ENCODE measurements at regions not wholly inside any gene's neighbourhood (a gene's known extent, or its start where the extent isn't known, plus 50 kb on each side); places are given as distances from the start of the nearest gene placed in this dataset.

DNA sequence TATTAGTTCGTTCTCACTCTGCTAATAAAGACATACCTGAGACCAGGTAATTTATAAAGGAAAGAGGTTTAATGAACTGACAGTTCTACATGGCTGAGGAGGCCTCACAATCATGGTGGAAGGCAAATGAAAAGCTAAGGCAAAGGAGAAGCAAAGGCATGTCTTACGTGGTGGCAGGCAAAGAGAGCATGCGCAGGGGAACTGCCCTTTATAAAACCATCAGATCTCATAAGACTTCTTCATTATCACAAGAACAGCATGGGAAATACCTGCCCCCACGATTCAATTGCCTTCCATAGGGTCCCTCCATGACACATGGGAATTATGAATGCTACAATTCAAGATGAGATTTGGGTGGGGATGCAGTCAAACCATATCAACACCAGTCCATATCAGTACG lies 133.5 kb downstream of the ZNF621 start (continued):
- TF ChIP-seq HDAC6 (IDR thresholded peaks at IDR 0.05; ENCODE audit: low read depth, low read length) (no peak), TCF12 (IDR thresholded peaks at IDR 0.05; ENCODE audit: low read depth, low read length) (no peak), RNF2 (IDR thresholded peaks at IDR 0.05; ENCODE audit: borderline replicate concordance, low read depth, low read length, missing control alignments, poor library complexity, severe bottlenecking) (no peak), SP4 (IDR thresholded peaks at IDR 0.05; ENCODE audit: low read length) (no peak), SIN3A (conservative IDR thresholded peaks at IDR 0.05 in 1 of 2, IDR thresholded peaks at IDR 0.05 in 1 of 2; ENCODE audit: low read depth in 1 of 2, low read length in 2 of 2) (no peak)
